Neural cell (in vitro differentiated cells): ENCODE measurements at regions not wholly inside any gene's neighbourhood (a gene's known extent, or its start where the extent isn't known, plus 50 kb on each side); places are given as distances from the start of the nearest gene placed in this dataset.

ENCODE experiments used
- CTCF ChIP-seq: fragments of 450-650 bp; IDR thresholded peaks from 2 replicates; pipeline ENCODE4 v1.5.1; 2014; ENCODE audit warnings: antibody characterized with exemption, mild to moderate bottlenecking, moderate library complexity; ENCODE audit not compliant: poor library complexity, severe bottlenecking
- EP300 ChIP-seq: fragments of 450-650 bp; conservative IDR thresholded peaks from 2 replicates; pipeline ENCODE4 v1.6.1; 2014; ENCODE audit warnings: antibody characterized with exemption, mild to moderate bottlenecking, moderate library complexity; ENCODE audit not compliant: poor library complexity, severe bottlenecking
- EZH2 ChIP-seq: fragments of 200-600, 300-800 bp; shearing (Covaris generic), sonication (generic); IDR thresholded peaks from 2 replicates; pipeline ENCODE4 v1.6.1; 2014; ENCODE audit warnings: antibody characterized with exemption, low read length, borderline replicate concordance, mild to moderate bottlenecking; ENCODE audit not compliant: insufficient read depth, poor library complexity, severe bottlenecking
- MXI1 ChIP-seq: fragments of 450-650 bp; conservative IDR thresholded peaks from 2 replicates; pipeline ENCODE4 v1.6.1; 2014; ENCODE audit warnings: antibody characterized with exemption, mild to moderate bottlenecking; ENCODE audit not compliant: poor library complexity, severe bottlenecking
- POLR2AphosphoS5 ChIP-seq: IDR thresholded peaks from 2 replicates; pipeline ENCODE4 v1.6.1; 2012
- RAD21 ChIP-seq: fragments of 450-650 bp; conservative IDR thresholded peaks from 2 replicates; pipeline ENCODE4 v1.6.1; 2014; ENCODE audit warnings: antibody characterized with exemption, mild to moderate bottlenecking, moderate library complexity
- REST ChIP-seq: IDR thresholded peaks from 2 replicates; pipeline ENCODE4 v1.6.1; 2012; ENCODE audit warnings: borderline replicate concordance
- TAF1 ChIP-seq: IDR thresholded peaks from 2 replicates; pipeline ENCODE4 v1.6.1; 2012; ENCODE audit warnings: low read depth

DNA sequence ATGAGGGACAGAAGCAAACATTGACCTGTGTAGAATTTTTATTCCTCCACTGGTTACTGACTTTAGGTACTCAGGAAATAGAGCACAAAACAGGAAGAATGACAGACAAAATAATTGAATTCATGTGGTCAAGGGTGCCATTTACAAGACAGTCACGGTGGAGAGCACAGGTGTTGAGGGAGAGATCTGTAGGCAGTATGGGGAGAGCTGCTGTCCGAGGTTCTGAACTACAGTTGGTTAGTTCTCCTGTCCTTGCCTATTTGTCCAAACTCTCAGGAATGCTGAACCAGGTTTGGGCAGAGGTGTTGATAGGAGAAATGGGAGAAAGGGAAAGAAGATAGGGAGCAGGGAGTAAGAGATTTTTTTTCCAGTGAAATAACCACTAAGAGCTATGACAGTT is 178.5 kb upstream of the ZBTB20 start:
- TF ChIP-seq CTCF: no peak
- no peak for TF ChIP-seq EP300
- TF ChIP-seq RAD21: no peak
- TF ChIP-seq TAF1: no peak
- no peak for TF ChIP-seq POLR2AphosphoS5
- no peak for TF ChIP-seq EZH2
- TF ChIP-seq REST: no peak
- no peak for TF ChIP-seq MXI1
